ENCODE measurements at regions not wholly inside any gene's neighbourhood (a gene's known extent, or its start where the extent isn't known, plus 50 kb on each side); places are given as distances from the start of the nearest gene placed in this dataset.

GRCh38 chr5:120139039-120139438, 325.1 kb upstream of the PRR16 start (continued):
- TF ChIP-seq CHD7 (IDR thresholded peaks at IDR 0.05; ENCODE audit: low read depth, low read length), result no peak
- TF ChIP-seq ZZZ3 (IDR thresholded peaks at IDR 0.05), result no peak
- peak; percentile 76 for TF ChIP-seq JUND (IDR thresholded peaks at IDR 0.05; ENCODE audit: borderline replicate concordance, low read depth, low read length)
- TF ChIP-seq JUND (tag; IDR thresholded peaks at IDR 0.05; ENCODE audit: borderline replicate concordance, low read depth, low read length), result peak; percentile 37; the same call in 1 of the 3 replicates
- TF ChIP-seq GTF2E2 (tag; IDR thresholded peaks at IDR 0.05), result no peak
- no peak for TF ChIP-seq TFAM (CRISPR knock-in tag; conservative IDR thresholded peaks at IDR 0.05)
- TF ChIP-seq SAFB (IDR thresholded peaks at IDR 0.05; ENCODE audit: borderline replicate concordance, low read depth, low read length), result no peak
- TF ChIP-seq CREB3L1 (IDR thresholded peaks at IDR 0.05; ENCODE audit: borderline replicate concordance, low read depth), result no peak
- no peak for TF ChIP-seq TEAD1 (CRISPR knock-in tag; IDR thresholded peaks at IDR 0.05)
- TF ChIP-seq FOSL1 (tag; conservative IDR thresholded peaks at IDR 0.05), result peak; percentile 92
- no peak for TF ChIP-seq MYBL2 (IDR thresholded peaks at IDR 0.05; ENCODE audit: low read depth)
- TF ChIP-seq MYBL2 (CRISPR knock-in tag; IDR thresholded peaks at IDR 0.05; ENCODE audit: borderline replicate concordance), result no peak
- no peak for TF ChIP-seq NR2C1 (IDR thresholded peaks at IDR 0.05)
- no peak for TF ChIP-seq NR2C1 (tag; IDR thresholded peaks at IDR 0.05)
- TF ChIP-seq LARP7 (IDR thresholded peaks at IDR 0.05), result no peak
- TF ChIP-seq ARID1B (IDR thresholded peaks at IDR 0.05), result peak; percentile 35; the same call in 1 of the 2 replicates

All from K562 (cell line).